ENCODE measurements at regions not wholly inside any gene's neighbourhood (a gene's known extent, or its start where the extent isn't known, plus 50 kb on each side); places are given as distances from the start of the nearest gene placed in this dataset.
"Not testable (repeated sequence)": the region's sequence is repeated elsewhere in the genome, so short reads cannot be mapped to it uniquely, and the experiment has no call there.

DNA sequence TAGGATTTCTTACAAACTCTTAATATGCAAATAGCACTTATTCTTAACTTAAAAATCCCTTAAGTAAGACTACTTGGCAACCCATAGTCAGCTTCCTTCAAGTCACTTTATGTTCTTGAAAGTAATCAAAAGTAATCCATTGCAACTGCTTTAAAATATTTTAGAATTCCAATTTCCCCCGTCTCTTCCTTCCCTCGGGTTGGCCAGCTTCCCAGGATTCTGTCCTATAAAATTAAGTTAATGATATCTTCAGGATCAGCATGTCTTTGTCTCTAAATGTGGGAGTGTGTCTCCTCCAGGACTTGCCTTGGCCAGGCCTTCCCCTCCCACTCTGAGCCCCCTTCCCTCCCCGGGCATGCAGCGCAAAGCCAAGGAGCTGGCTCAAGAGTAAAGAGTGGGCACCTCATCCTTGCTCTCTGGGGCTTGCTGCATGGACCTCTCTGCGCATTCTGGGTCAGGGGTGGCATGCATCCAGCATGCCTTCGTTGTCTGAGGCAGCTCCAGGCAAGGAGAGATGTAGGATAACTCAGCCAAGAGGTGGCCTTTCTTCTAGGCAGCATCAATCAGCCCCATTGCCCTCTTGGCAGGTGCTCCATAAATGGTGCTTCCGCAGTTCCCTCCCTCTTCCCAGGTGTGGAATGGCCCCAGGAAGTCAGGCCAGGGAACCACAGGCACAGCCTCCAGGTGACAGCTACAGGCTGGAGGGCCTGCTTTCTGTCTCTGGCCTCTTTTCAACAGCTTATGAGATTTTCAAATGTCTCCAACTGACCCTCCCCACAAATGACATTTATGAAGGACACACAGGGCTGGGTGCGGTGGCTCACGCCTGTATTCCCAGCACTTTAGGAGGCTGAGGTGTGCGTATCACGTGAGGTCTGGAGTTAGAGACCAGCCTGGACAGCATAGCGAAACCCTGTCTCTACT, 108.7 kb upstream of the ALDH1A3 start:
- no peak for DNase-seq (ENCODE audit: low read depth)
- TF ChIP-seq, protein P1, sequence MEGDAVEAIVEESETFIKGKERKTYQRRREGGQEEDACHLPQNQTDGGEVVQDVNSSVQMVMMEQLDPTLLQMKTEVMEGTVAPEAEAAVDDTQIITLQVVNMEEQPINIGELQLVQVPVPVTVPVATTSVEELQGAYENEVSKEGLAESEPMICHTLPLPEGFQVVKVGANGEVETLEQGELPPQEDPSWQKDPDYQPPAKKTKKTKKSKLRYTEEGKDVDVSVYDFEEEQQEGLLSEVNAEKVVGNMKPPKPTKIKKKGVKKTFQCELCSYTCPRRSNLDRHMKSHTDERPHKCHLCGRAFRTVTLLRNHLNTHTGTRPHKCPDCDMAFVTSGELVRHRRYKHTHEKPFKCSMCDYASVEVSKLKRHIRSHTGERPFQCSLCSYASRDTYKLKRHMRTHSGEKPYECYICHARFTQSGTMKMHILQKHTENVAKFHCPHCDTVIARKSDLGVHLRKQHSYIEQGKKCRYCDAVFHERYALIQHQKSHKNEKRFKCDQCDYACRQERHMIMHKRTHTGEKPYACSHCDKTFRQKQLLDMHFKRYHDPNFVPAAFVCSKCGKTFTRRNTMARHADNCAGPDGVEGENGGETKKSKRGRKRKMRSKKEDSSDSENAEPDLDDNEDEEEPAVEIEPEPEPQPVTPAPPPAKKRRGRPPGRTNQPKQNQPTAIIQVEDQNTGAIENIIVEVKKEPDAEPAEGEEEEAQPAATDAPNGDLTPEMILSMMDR (conservative IDR thresholded peaks at IDR 0.05; ENCODE audit: low read depth, low read length) = no peak
- H3K4me3 ChIP-seq (ENCODE audit: low read length) = no peak overlapping the region

DNA sequence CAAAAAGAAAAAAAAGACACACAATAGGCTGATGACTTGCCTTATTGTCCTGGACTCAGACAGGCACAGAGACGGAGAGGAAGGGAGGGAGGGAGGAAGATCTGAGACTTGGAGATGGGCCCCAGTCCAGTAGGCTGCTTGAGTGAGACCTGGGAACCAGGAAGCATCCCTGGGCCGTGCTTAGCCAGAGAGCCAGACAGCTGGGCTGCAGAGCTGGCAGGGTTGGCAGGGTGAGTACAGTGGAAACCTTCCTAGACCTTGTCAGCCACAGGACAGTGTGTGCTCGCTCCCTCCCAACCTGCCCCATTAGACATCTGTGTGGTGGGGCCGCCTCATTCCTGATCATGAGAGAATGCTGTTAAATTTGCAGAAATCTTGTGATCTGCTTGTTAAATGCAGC, 107.9 kb upstream of the ALDH1A3 start:
- no peak for DNase-seq (ENCODE audit: low read depth)
- TF ChIP-seq, protein P1 (conservative IDR thresholded peaks at IDR 0.05; ENCODE audit: low read depth, low read length) = no peak
- no peak overlapping the region for H3K4me3 ChIP-seq (ENCODE audit: low read length)

DNA sequence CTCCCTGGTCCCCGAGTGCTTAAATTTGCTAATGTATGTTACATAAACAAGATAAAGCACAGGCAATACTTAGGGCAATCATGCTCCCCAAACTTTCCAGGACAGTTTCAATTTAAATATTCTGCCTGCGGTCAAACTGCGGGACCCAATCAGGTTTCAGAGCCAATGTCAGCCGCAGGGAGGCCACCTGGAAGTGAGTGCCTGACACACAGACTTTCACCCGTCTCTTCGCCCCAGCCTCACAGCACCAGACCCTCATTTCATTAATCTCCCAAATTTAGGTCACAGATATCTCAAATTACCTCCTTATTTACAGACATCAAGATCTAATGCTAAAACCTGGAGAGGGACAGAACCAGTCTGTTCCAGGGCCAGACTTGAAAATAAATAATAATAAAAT, 107.2 kb upstream of the ALDH1A3 start:
- H3K4me3 ChIP-seq (ENCODE audit: low read length) = no peak overlapping the region
- TF ChIP-seq, protein P1 (conservative IDR thresholded peaks at IDR 0.05; ENCODE audit: low read depth, low read length) = no peak
- DNase-seq (ENCODE audit: low read depth) = no peak

DNA sequence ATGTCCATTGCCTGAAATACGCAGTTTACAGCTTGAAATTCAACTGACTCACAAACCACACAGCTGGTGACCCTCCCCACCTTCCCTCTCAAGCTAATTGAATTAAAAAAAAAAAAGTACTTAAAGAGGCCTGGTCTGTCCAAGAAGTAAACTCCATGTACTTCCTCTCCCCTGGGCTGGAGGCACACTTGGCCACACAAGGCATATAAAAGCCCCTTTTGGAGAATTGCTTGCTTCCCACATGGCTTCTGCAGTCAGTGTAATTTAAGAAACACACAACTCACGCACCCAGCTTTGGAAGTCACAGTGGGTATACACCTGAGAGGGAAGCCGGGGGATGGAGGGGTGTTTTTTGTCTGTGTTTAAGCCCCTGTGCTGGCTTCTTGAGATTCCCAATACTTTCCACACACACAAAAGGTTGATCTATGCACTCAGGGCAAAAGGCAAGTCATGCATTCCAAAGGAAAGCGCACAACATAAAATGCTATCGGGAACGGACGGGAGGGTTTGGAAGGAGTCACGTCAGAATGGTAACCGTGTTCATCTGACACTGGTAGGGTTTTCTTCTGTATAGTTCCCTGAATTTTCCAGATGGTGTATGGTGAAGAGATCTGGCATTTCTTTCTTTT, 106.6 kb upstream of the ALDH1A3 start:
- H3K4me3 ChIP-seq (ENCODE audit: low read length) = no peak overlapping the region
- no peak for DNase-seq (ENCODE audit: low read depth)
- TF ChIP-seq, protein P1 (conservative IDR thresholded peaks at IDR 0.05; ENCODE audit: low read depth, low read length) = no peak

DNA sequence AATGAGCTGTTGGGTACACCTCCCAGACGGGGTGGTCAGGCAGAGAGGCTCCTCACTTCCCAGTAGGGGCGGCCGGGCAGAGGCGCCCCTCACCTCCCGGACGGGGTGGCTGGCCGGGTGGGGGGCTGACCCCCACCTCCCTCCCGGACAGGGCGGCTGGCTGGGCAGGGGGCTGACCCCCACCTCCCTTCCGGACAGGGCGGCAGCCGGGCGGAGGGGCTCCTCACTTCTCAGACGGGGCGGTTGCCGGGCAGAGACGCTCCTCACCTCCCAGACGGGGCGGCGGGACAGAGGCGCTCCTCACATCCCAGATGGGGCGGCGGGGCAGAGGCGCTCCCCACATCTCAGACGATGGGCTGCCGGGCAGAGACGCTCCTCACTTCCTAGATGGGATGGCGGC, 105.6 kb upstream of the ALDH1A3 start:
- DNase-seq (ENCODE audit: low read depth); H3K4me3 ChIP-seq (ENCODE audit: low read length): not testable (repeated sequence)

DNA sequence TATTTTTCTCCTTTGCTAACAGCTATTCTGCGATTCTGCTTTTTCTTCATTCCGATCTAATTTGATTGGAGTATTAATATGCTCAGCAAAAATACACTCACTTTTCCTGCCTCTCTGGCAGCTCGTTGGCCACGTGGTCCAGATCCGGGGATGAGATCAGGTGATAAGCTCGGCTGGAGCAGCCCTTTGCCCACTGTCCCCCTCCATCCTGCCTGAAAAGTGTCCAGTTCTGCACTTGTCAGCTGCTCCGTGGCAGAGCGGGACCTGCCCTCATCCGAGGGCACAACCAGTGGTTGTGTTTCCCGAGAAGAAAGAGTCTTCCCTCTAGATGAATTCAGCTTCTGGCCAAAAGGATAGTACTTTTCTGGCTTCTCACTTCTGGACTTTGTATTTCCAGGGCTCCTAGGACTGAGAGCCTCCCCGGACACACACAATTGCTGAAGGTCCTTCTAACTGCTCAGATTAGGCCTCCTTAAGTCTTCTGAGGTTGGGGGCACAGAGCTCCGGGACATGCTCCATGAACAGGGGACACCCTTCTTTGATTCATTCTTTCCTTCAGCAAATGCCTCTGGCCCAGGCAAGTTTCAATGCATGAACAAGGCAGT, 103.9 kb upstream of the ALDH1A3 start:
- H3K4me3 ChIP-seq (ENCODE audit: low read length) = no peak overlapping the region
- TF ChIP-seq, protein P1 (conservative IDR thresholded peaks at IDR 0.05; ENCODE audit: low read depth, low read length) = no peak
- no peak for DNase-seq (ENCODE audit: low read depth)

DNA sequence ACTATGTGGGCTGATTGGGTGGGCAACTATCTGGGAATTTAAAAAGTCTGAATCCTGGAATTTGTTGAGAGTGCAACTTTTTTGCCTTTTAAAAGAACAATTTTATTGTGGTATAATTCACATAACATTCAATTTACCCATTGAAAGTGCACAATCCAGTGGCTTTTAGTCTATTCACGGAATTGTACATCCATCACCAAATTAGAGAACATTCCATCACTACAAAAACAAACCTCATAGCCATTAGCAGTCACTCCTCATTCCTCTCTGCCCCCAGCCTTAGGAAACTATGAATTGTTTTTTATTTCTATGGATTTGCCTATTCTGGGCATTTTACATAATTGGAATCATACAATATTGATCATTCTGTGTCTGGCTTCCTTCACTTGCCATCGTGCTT, 101.8 kb upstream of the ALDH1A3 start:
- no peak overlapping the region for H3K4me3 ChIP-seq (ENCODE audit: low read length)
- TF ChIP-seq, protein P1 (conservative IDR thresholded peaks at IDR 0.05; ENCODE audit: low read depth, low read length) = no peak
- no peak for DNase-seq (ENCODE audit: low read depth)
